ENCODE measurements at regions not wholly inside any gene's neighbourhood (a gene's known extent, or its start where the extent isn't known, plus 50 kb on each side); places are given as distances from the start of the nearest gene placed in this dataset.

DNA sequence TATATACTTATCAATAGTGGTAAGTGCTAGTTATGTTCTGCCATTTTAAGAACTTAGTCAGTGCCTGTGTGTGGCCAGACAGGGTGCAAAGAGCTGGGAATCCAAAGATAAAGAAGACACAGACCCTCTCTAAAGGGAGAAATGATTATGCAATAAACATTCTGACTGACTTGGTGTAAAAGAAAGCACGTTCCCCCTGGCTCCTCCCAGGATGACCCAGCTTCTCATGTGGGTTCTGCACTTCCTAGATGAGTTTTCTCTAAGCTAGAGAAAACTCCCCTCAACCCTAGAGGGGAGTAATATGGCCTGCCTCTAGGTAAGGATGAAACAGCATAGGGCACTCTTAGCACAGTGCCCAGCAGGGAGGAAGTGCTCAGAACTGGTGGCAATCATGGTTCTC is 231.2 kb downstream of the VRK1 start:
- intact Hi-C loops (cut with DNase I; ENCODE audit: low total_unique reads) = no loop called here
- peaks cover 0 to 10% of the 10 kb centered on the region in 2 donors for H3K27me3 ChIP-seq
- no peak overlapping the region for H3K4me3 ChIP-seq
- DNase-seq = no peak
- no peak overlapping the region for H3K27ac ChIP-seq
- peaks cover 0 to 5% (median 2%) of the 10 kb centered on the region in 4 donors for H3K4me1 ChIP-seq
- no peaks in the 10 kb centered on the region for H3K36me3 ChIP-seq
- H3K9me3 ChIP-seq = peaks cover 0 to 10% (median 3%) of the 10 kb centered on the region in 3 donors
- TF ChIP-seq, protein P1, sequence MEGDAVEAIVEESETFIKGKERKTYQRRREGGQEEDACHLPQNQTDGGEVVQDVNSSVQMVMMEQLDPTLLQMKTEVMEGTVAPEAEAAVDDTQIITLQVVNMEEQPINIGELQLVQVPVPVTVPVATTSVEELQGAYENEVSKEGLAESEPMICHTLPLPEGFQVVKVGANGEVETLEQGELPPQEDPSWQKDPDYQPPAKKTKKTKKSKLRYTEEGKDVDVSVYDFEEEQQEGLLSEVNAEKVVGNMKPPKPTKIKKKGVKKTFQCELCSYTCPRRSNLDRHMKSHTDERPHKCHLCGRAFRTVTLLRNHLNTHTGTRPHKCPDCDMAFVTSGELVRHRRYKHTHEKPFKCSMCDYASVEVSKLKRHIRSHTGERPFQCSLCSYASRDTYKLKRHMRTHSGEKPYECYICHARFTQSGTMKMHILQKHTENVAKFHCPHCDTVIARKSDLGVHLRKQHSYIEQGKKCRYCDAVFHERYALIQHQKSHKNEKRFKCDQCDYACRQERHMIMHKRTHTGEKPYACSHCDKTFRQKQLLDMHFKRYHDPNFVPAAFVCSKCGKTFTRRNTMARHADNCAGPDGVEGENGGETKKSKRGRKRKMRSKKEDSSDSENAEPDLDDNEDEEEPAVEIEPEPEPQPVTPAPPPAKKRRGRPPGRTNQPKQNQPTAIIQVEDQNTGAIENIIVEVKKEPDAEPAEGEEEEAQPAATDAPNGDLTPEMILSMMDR (IDR thresholded peaks at IDR 0.05) = no peak

GRCh38 chr14:97029800-97030199 is 232.6 kb downstream of the VRK1 start:
- Histone ChIP-seq H3K4me3 (no peak overlapping the region), H3K36me3 (no peaks in the 10 kb centered on the region), H3K27me3 (peaks cover 0 to 16% of the 10 kb centered on the region in 2 donors), H3K9me3 (peaks cover 0 to 10% (median 4%) of the 10 kb centered on the region in 3 donors), H3K4me1 (peaks cover 0 to 7% (median 2%) of the 10 kb centered on the region in 4 donors), H3K27ac (no peak overlapping the region)
- TF ChIP-seq, protein P1 (IDR thresholded peaks at IDR 0.05) = no peak
- intact Hi-C loops (cut with DNase I; ENCODE audit: low total_unique reads) = no loop called here
- DNase-seq = no peak

GRCh38 chr14:97031530-97031929 is 234.3 kb downstream of the VRK1 start:
- Histone ChIP-seq H3K9me3 (peaks cover 0 to 10% (median 4%) of the 10 kb centered on the region in 3 donors), H3K4me1 (peaks cover 0 to 7% (median 2%) of the 10 kb centered on the region in 4 donors), H3K4me3 (no peak overlapping the region), H3K36me3 (no peaks in the 10 kb centered on the region), H3K27ac (no peak overlapping the region), H3K27me3 (peaks cover 0 to 14% of the 10 kb centered on the region in 2 donors)
- TF ChIP-seq, protein P1 (IDR thresholded peaks at IDR 0.05) = no peak
- intact Hi-C loops (cut with DNase I; ENCODE audit: low total_unique reads) = no loop called here
- no peak for DNase-seq

DNA sequence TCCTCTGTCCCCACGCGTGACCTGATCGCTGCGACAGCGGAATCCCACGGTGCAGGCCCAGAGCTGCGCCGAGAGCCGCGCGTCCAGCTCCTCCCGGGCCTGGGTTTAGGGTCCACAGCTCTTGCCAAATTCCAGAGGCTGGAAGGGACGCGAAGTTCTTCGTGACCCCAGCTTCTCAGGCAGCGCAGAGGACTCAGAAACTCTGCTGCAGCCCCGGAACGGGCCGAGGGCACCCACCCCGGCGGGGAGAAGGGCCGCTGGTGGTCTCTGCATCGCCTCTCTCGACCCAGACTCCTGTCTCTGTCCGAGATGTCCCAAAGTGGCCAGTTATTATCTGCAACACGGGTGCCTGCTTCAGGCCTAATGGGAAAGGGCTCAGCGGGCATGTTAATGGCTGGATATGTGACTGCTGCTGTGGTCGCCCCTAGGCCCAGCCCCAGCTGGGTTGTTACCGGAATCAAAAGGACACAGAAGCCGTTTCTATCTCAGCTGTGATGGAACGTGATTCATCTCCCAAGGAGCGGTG is 236.4 kb downstream of the VRK1 start:
- no peak for DNase-seq
- Histone ChIP-seq H3K27ac (no peak overlapping the region), H3K9me3 (peaks cover 0 to 10% (median 4%) of the 10 kb centered on the region in 3 donors), H3K4me1 (peaks cover 0 to 7% (median 2%) of the 10 kb centered on the region in 4 donors), H3K27me3 (peaks cover 0 to 14% of the 10 kb centered on the region in 2 donors), H3K4me3 (no peak overlapping the region), H3K36me3 (no peaks in the 10 kb centered on the region)
- intact Hi-C loops (cut with DNase I; ENCODE audit: low total_unique reads) = no loop called here
- TF ChIP-seq, protein P1 (IDR thresholded peaks at IDR 0.05) = no peak

DNA sequence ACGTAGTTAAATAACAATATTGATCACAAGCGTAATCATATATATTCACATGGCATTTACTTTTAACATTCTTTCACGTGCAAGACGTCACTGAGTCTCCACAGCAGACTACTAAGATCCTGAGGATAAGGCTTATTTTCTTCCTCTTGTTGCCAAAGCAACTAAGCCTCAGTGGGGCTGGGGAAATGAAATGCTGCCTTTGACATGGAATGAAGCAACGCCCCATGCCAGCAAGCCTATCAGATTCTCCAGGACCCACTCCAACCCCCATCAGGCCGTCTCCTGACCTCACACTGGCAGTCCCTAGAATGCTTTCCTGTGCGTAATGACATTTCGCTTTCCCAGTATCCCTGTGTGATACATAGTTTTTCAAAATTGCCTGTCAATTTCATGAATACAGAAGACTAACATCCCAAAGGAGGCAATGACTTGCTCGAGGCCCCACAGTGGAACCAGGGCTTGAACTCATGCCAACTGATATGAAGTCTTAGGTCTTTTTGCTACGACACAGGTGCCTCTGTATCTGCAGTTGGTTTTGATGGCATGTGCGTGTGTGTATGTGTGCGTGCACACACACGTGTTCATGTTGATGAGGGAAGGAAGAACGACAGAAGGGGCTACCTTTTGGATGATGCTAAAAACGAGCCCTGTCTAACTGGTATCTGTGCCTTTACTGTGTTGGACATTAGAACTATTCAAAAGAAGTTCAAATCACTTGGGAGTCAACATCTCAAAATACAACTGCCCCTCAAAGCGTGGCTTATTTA is 239.1 kb downstream of the VRK1 start:
- no peak overlapping the region for H3K27ac ChIP-seq
- intact Hi-C loops (cut with DNase I; ENCODE audit: low total_unique reads) = no loop called here
- TF ChIP-seq, protein P1 (IDR thresholded peaks at IDR 0.05) = no peak
- peaks cover 0 to 13% (median 8%) of the 10 kb centered on the region in 3 donors for H3K9me3 ChIP-seq
- peaks cover 0 to 14% of the 10 kb centered on the region in 2 donors for H3K27me3 ChIP-seq
- H3K36me3 ChIP-seq = no peaks in the 10 kb centered on the region
- DNase-seq = no peak
- H3K4me3 ChIP-seq = no peak overlapping the region
- peaks cover 0 to 7% (median 2%) of the 10 kb centered on the region in 4 donors for H3K4me1 ChIP-seq
